Peyer's patch (tissue), 4 donors: ENCODE measurements at regions not wholly inside any gene's neighbourhood (a gene's known extent, or its start where the extent isn't known, plus 50 kb on each side); places are given as distances from the start of the nearest gene placed in this dataset.
"Not testable (repeated sequence)": the region's sequence is repeated elsewhere in the genome, so short reads cannot be mapped to it uniquely, and the experiment has no call there.

Source experiments
- POLR2A ChIP-seq, 2 donors: fragments of 450-650 bp; IDR thresholded peaks; one replicate each; pipeline ENCODE4 v1.5.1; 2017; ENCODE audit warnings: antibody characterized with exemption in 2 of 2, mild to moderate bottlenecking in 2 of 2, moderate library complexity in 2 of 2
- TF ChIP-seq, protein P1 (sequence below), 6 experiments: fragments of 450-650 bp in 4 of 6; fragments of 200-600 bp in 2 of 6; sonication (generic) in 1 of 6; IDR thresholded peaks; one replicate each; pipeline ENCODE4 v1.5.1; 2017 to 2019; ENCODE audit warnings: antibody characterized with exemption in 6 of 6, mild to moderate bottlenecking in 3 of 6, moderate library complexity in 1 of 6

DNA sequence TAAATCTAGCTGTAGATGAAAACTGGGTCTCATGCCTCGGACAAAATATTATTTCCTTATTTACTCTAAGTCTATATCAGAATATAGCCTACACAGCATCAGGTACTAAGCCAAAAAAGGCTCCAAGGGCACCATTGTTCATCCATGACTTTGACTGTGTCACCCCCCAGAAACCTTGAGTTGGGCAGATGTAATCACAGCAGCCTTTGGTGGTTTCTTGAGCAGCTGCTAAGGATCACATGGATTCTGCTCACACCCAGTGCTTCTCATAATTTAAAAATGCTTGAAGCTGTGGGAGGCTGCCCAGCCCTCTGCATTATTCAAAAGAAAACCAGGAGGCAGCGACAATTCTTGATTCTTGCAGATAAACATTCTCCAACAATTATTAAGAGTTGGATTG is 293.5 kb upstream of the PLGLB2 start:
- TF ChIP-seq POLR2A (IDR thresholded peaks at IDR 0.05): not testable (repeated sequence)
- TF ChIP-seq, protein P1, sequence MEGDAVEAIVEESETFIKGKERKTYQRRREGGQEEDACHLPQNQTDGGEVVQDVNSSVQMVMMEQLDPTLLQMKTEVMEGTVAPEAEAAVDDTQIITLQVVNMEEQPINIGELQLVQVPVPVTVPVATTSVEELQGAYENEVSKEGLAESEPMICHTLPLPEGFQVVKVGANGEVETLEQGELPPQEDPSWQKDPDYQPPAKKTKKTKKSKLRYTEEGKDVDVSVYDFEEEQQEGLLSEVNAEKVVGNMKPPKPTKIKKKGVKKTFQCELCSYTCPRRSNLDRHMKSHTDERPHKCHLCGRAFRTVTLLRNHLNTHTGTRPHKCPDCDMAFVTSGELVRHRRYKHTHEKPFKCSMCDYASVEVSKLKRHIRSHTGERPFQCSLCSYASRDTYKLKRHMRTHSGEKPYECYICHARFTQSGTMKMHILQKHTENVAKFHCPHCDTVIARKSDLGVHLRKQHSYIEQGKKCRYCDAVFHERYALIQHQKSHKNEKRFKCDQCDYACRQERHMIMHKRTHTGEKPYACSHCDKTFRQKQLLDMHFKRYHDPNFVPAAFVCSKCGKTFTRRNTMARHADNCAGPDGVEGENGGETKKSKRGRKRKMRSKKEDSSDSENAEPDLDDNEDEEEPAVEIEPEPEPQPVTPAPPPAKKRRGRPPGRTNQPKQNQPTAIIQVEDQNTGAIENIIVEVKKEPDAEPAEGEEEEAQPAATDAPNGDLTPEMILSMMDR (IDR thresholded peaks at IDR 0.05): not testable (repeated sequence)
